ENCODE measurements at regions not wholly inside any gene's neighbourhood (a gene's known extent, or its start where the extent isn't known, plus 50 kb on each side); places are given as distances from the start of the nearest gene placed in this dataset.

- Histone ChIP-seq H3K27ac (ENCODE audit: low read length) (no peak overlapping the region), H3K4me3 (ENCODE audit: low read length) (no peak overlapping the region), H3K9me3 (ENCODE audit: control insufficient read depth, insufficient read depth, low read length) (no peaks in the 10 kb centered on the region), H3K27me3 (ENCODE audit: control insufficient read depth, insufficient read depth, low read length) (no peaks in the 10 kb centered on the region), H3K36me3 (ENCODE audit: control insufficient read depth, insufficient read depth, low read length) (no peaks in the 10 kb centered on the region), H3K4me1 (ENCODE audit: control insufficient read depth, insufficient read depth, low read length) (peaks cover 5% of the 10 kb centered on the region; the same call in 1 of the 2 replicates)
- no peak for DNase-seq (ENCODE audit: low read depth, low spot score)
- WGBS (ENCODE audit: insufficient coverage, insufficient read length) = no CpG with 5 or more reads among the region's 5 CpGs
Measured at GRCh38 chr15:77800305-77800704, 167.6 kb upstream of the LINGO1 start.

- no CpG with 5 or more reads among the region's 3 CpGs for WGBS (ENCODE audit: insufficient coverage, insufficient read length)
- H3K27me3 ChIP-seq (ENCODE audit: control insufficient read depth, insufficient read depth, low read length) = no peaks in the 10 kb centered on the region
- no peak overlapping the region for H3K4me3 ChIP-seq (ENCODE audit: low read length)
- no peak overlapping the region for H3K27ac ChIP-seq (ENCODE audit: low read length)
- H3K36me3 ChIP-seq (ENCODE audit: control insufficient read depth, insufficient read depth, low read length) = no peaks in the 10 kb centered on the region
- H3K9me3 ChIP-seq (ENCODE audit: control insufficient read depth, insufficient read depth, low read length) = no peaks in the 10 kb centered on the region
- no peaks in the 10 kb centered on the region for H3K4me1 ChIP-seq (ENCODE audit: control insufficient read depth, insufficient read depth, low read length)
- DNase-seq (ENCODE audit: low read depth, low spot score) = no peak
Measured at GRCh38 chr15:77798847-77799246, 166.1 kb upstream of the LINGO1 start.

- no CpG with 5 or more reads among the region's 13 CpGs for WGBS (ENCODE audit: insufficient coverage, insufficient read length)
- DNase-seq (ENCODE audit: low read depth, low spot score) = no peak
- no peaks in the 10 kb centered on the region for H3K9me3 ChIP-seq (ENCODE audit: control insufficient read depth, insufficient read depth, low read length)
- no peak overlapping the region for H3K27ac ChIP-seq (ENCODE audit: low read length)
- H3K27me3 ChIP-seq (ENCODE audit: control insufficient read depth, insufficient read depth, low read length) = no peaks in the 10 kb centered on the region
- no peaks in the 10 kb centered on the region for H3K36me3 ChIP-seq (ENCODE audit: control insufficient read depth, insufficient read depth, low read length)
- no peaks in the 10 kb centered on the region for H3K4me1 ChIP-seq (ENCODE audit: control insufficient read depth, insufficient read depth, low read length)
- H3K4me3 ChIP-seq (ENCODE audit: low read length) = no peak overlapping the region
Measured at GRCh38 chr15:77798151-77798835, 165.6 kb upstream of the LINGO1 start.

GRCh38 chr15:77797270-77797669 is 164.6 kb upstream of the LINGO1 start:
- WGBS (ENCODE audit: insufficient coverage, insufficient read length) = no CpG with 5 or more reads among the region's 8 CpGs
- H3K4me1 ChIP-seq (ENCODE audit: control insufficient read depth, insufficient read depth, low read length) = no peaks in the 10 kb centered on the region
- H3K4me3 ChIP-seq (ENCODE audit: low read length) = no peak overlapping the region
- no peaks in the 10 kb centered on the region for H3K27me3 ChIP-seq (ENCODE audit: control insufficient read depth, insufficient read depth, low read length)
- no peaks in the 10 kb centered on the region for H3K36me3 ChIP-seq (ENCODE audit: control insufficient read depth, insufficient read depth, low read length)
- H3K9me3 ChIP-seq (ENCODE audit: control insufficient read depth, insufficient read depth, low read length) = no peaks in the 10 kb centered on the region
- no peak overlapping the region for H3K27ac ChIP-seq (ENCODE audit: low read length)
- DNase-seq (ENCODE audit: low read depth, low spot score) = no peak

- H3K4me1 ChIP-seq (ENCODE audit: control insufficient read depth, insufficient read depth, low read length) = no peaks in the 10 kb centered on the region
- WGBS (ENCODE audit: insufficient coverage, insufficient read length) = no CpG with 5 or more reads among the region's 11 CpGs
- no peak overlapping the region for H3K27ac ChIP-seq (ENCODE audit: low read length)
- no peak for DNase-seq (ENCODE audit: low read depth, low spot score)
- H3K4me3 ChIP-seq (ENCODE audit: low read length) = no peak overlapping the region
- H3K27me3 ChIP-seq (ENCODE audit: control insufficient read depth, insufficient read depth, low read length) = no peaks in the 10 kb centered on the region
- H3K36me3 ChIP-seq (ENCODE audit: control insufficient read depth, insufficient read depth, low read length) = no peaks in the 10 kb centered on the region
- no peaks in the 10 kb centered on the region for H3K9me3 ChIP-seq (ENCODE audit: control insufficient read depth, insufficient read depth, low read length)
Measured at GRCh38 chr15:77796046-77796729, 163.5 kb upstream of the LINGO1 start.

- DNase-seq (ENCODE audit: low read depth, low spot score) = no peak
- Histone ChIP-seq H3K36me3 (ENCODE audit: control insufficient read depth, insufficient read depth, low read length) (no peaks in the 10 kb centered on the region), H3K27me3 (ENCODE audit: control insufficient read depth, insufficient read depth, low read length) (no peaks in the 10 kb centered on the region), H3K9me3 (ENCODE audit: control insufficient read depth, insufficient read depth, low read length) (no peaks in the 10 kb centered on the region), H3K4me1 (ENCODE audit: control insufficient read depth, insufficient read depth, low read length) (no peaks in the 10 kb centered on the region), H3K4me3 (ENCODE audit: low read length) (no peak overlapping the region), H3K27ac (ENCODE audit: low read length) (no peak overlapping the region)
- WGBS (ENCODE audit: insufficient coverage, insufficient read length) = no CpG with 5 or more reads among the region's 10 CpGs
Measured at GRCh38 chr15:77795446-77795845, 162.7 kb upstream of the LINGO1 start.

GRCh38 chr15:77791941-77792340 is 159.2 kb upstream of the LINGO1 start:
- Histone ChIP-seq H3K4me3 (ENCODE audit: low read length) (no peak overlapping the region), H3K27me3 (ENCODE audit: control insufficient read depth, insufficient read depth, low read length) (no peaks in the 10 kb centered on the region), H3K27ac (ENCODE audit: low read length) (no peak overlapping the region), H3K36me3 (ENCODE audit: control insufficient read depth, insufficient read depth, low read length) (no peaks in the 10 kb centered on the region), H3K4me1 (ENCODE audit: control insufficient read depth, insufficient read depth, low read length) (no peaks in the 10 kb centered on the region), H3K9me3 (ENCODE audit: control insufficient read depth, insufficient read depth, low read length) (no peaks in the 10 kb centered on the region)
- DNase-seq (ENCODE audit: low read depth, low spot score) = no peak
- WGBS (ENCODE audit: insufficient coverage, insufficient read length) = no CpG with 5 or more reads among the region's 9 CpGs

- no peak for DNase-seq (ENCODE audit: low read depth, low spot score)
- Histone ChIP-seq H3K9me3 (ENCODE audit: control insufficient read depth, insufficient read depth, low read length) (no peaks in the 10 kb centered on the region), H3K27me3 (ENCODE audit: control insufficient read depth, insufficient read depth, low read length) (no peaks in the 10 kb centered on the region), H3K27ac (ENCODE audit: low read length) (no peak overlapping the region), H3K4me1 (ENCODE audit: control insufficient read depth, insufficient read depth, low read length) (peaks cover 5% of the 10 kb centered on the region; the same call in 1 of the 2 replicates), H3K4me3 (ENCODE audit: low read length) (no peak overlapping the region), H3K36me3 (ENCODE audit: control insufficient read depth, insufficient read depth, low read length) (no peaks in the 10 kb centered on the region)
- WGBS (ENCODE audit: insufficient coverage, insufficient read length) = no CpG with 5 or more reads among the region's 3 CpGs
Measured at GRCh38 chr15:77790481-77790880, 157.8 kb upstream of the LINGO1 start.

GRCh38 chr15:77786956-77787355 is 154.2 kb upstream of the LINGO1 start:
- no peak for DNase-seq (ENCODE audit: low read depth, low spot score)
- WGBS (ENCODE audit: insufficient coverage, insufficient read length) = no CpG with 5 or more reads among the region's 12 CpGs

GRCh38 chr15:77786181-77786890 is 153.6 kb upstream of the LINGO1 start:
- H3K27me3 ChIP-seq (ENCODE audit: control insufficient read depth, insufficient read depth, low read length) = no peaks in the 10 kb centered on the region
- WGBS (ENCODE audit: insufficient coverage, insufficient read length) = no CpG with 5 or more reads among the region's 11 CpGs
- H3K4me3 ChIP-seq (ENCODE audit: low read length) = no peak overlapping the region
- no peaks in the 10 kb centered on the region for H3K36me3 ChIP-seq (ENCODE audit: control insufficient read depth, insufficient read depth, low read length)
- H3K4me1 ChIP-seq (ENCODE audit: control insufficient read depth, insufficient read depth, low read length) = peaks cover 5% of the 10 kb centered on the region; the same call in 1 of the 2 replicates
- no peak for DNase-seq (ENCODE audit: low read depth, low spot score)
- H3K9me3 ChIP-seq (ENCODE audit: control insufficient read depth, insufficient read depth, low read length) = no peaks in the 10 kb centered on the region
- no peak overlapping the region for H3K27ac ChIP-seq (ENCODE audit: low read length)

More at GRCh38 chr15:77786956-77787355, 154.2 kb upstream of the LINGO1 start:
- Histone ChIP-seq H3K36me3 (ENCODE audit: control insufficient read depth, insufficient read depth, low read length) (no peaks in the 10 kb centered on the region), H3K27ac (ENCODE audit: low read length) (no peak overlapping the region), H3K4me1 (ENCODE audit: control insufficient read depth, insufficient read depth, low read length) (peaks cover 5% of the 10 kb centered on the region; the same call in 1 of the 2 replicates), H3K4me3 (ENCODE audit: low read length) (no peak overlapping the region), H3K9me3 (ENCODE audit: control insufficient read depth, insufficient read depth, low read length) (no peaks in the 10 kb centered on the region), H3K27me3 (ENCODE audit: control insufficient read depth, insufficient read depth, low read length) (no peaks in the 10 kb centered on the region)

All from iPS DF 6.9 (cell line).